PC-3 (cell line): ENCODE measurements at regions not wholly inside any gene's neighbourhood (a gene's known extent, or its start where the extent isn't known, plus 50 kb on each side); places are given as distances from the start of the nearest gene placed in this dataset.

Source experiments
- ATAC-seq: fragments of 200-7000 bp; cut with Tn5 transposase; 2 replicates; pipeline ENCODE4 v1.9.1; 2020; ENCODE audit warnings: mild to moderate bottlenecking, moderate library complexity
- BruUV-seq: library from RNA; stranded (reverse); fragments of 400-500 nt; replicated peaks from 2 replicates; lab custom pipeline; 2021; lab: Mats Ljungman, UMichigan
- CTCF ChIA-PET: fragments of 300-600 bp; sonication (Branson Sonifier 250); formaldehyde crosslinking; loops from one replicate; lab custom pipeline; 2022; ENCODE audit warnings: antibody characterized with exemption; lab: Charles Lee
- POLR2A ChIA-PET: fragments of 300-600 bp; sonication (Branson Sonifier 250); formaldehyde crosslinking; loops from one replicate; lab custom pipeline; 2022; ENCODE audit warnings: antibody characterized with exemption; ENCODE audit not compliant: unreplicated experiment; lab: Charles Lee
- DNase-seq: peaks from one replicate; pipeline ENCODE4 v3.0.0-alpha.2; 2015
- H2AFZ ChIP-seq: fragments of 300-600 bp; sonication (generic); 2 replicates; pipeline ENCODE4 v1.6.0; 2016; ENCODE audit warnings: antibody characterized with exemption, low read length
- H3F3A ChIP-seq: fragments of 300-600 bp; sonication (generic); one replicate; pipeline ENCODE4 v1.6.0; 2017; ENCODE audit warnings: antibody characterized with exemption, low read length, control low read depth, mild to moderate bottlenecking; ENCODE audit not compliant: unreplicated experiment
- H3K27ac ChIP-seq: fragments of 300-600 bp; sonication (generic); 2 replicates; pipeline ENCODE4 v1.5.1; 2016; ENCODE audit warnings: mild to moderate bottlenecking, low read length
- H3K27me3 ChIP-seq: fragments of 300-600 bp; sonication (generic); 2 replicates; pipeline ENCODE4 v1.6.1; 2016; ENCODE audit warnings: low read length, mixed read lengths
- H3K36me3 ChIP-seq: fragments of 300-600 bp; sonication (generic); 2 replicates; pipeline ENCODE4 v1.6.1; 2016; ENCODE audit warnings: low read depth, mixed run types, low read length, mixed read lengths
- H3K4me1 ChIP-seq: fragments of 300-600 bp; sonication (generic); 2 replicates; pipeline ENCODE4 v1.5.1; 2016; ENCODE audit warnings: low read length; ENCODE audit not compliant: insufficient read depth
- H3K4me2 ChIP-seq: fragments of 300-600 bp; sonication (generic); 2 replicates; pipeline ENCODE4 v1.6.0; 2016; ENCODE audit warnings: low read length
- H3K4me3 ChIP-seq: fragments of 300-600 bp; sonication (generic); 2 replicates; pipeline ENCODE4 v1.5.1; 2016; ENCODE audit warnings: mild to moderate bottlenecking, low read length, mixed read lengths
- H3K79me2 ChIP-seq: fragments of 300-600 bp; sonication (generic); 2 replicates; pipeline ENCODE4 v1.6.1; 2017; ENCODE audit warnings: low read length, mixed read lengths
- H3K9ac ChIP-seq: fragments of 300-600 bp; sonication (generic); 2 replicates; pipeline ENCODE4 v1.6.0; 2016; ENCODE audit warnings: mild to moderate bottlenecking, low read length
- H3K9me2 ChIP-seq: fragments of 300-600 bp; sonication (generic); replicated peaks from 2 replicates; pipeline ENCODE4 v1.6.1; 2016; ENCODE audit warnings: mixed run types, low read length, mixed read lengths
- H3K9me3 ChIP-seq: fragments of 300-600 bp; sonication (generic); 2 replicates; pipeline ENCODE4 v1.6.1; 2016; ENCODE audit warnings: low read length, mixed read lengths
- H4K20me1 ChIP-seq: fragments of 300-600 bp; sonication (generic); 2 replicates; pipeline ENCODE4 v1.6.1; 2016; ENCODE audit warnings: low read length, mixed read lengths
- CTCF ChIP-seq: fragments of 300-600 bp; sonication (generic); conservative IDR thresholded peaks from 2 replicates; pipeline ENCODE4 v1.5.1; 2017; ENCODE audit warnings: antibody characterized with exemption, low read depth, mild to moderate bottlenecking, low read length
- EZH2 ChIP-seq: fragments of 300-600 bp; sonication (generic); IDR thresholded peaks from one replicate; pipeline ENCODE4 v1.6.1; 2017; ENCODE audit warnings: antibody characterized with exemption, mild to moderate bottlenecking, low read length; ENCODE audit not compliant: unreplicated experiment
- EZH2phosphoT487 ChIP-seq: fragments of 300-600 bp; sonication (generic); IDR thresholded peaks from 2 replicates; pipeline ENCODE4 v1.6.1; 2018; ENCODE audit warnings: mild to moderate bottlenecking, antibody characterized with exemption, low read length, borderline replicate concordance
- intact Hi-C: fragments of 100-400 bp; cut with micrococcal nuclease; formaldehyde crosslinking; loops from 2 replicates; pipeline ENCODE4 v1.9.0; 2023

GRCh38 chr3:168859574-168859973, 763.9 kb upstream of the GOLIM4 start:
- BruUV-seq, result no TSS peak
- Histone ChIP-seq H2AFZ (no peak overlapping the region), H3K4me2 (no peak overlapping the region), H3K27me3 (no peaks in the 10 kb centered on the region), H3K79me2 (no peaks in the 10 kb centered on the region), H3K9me3 (no peaks in the 10 kb centered on the region), H4K20me1 (no peaks in the 10 kb centered on the region), H3K36me3 (no peaks in the 10 kb centered on the region), H3K9me2 (no peaks in the 10 kb centered on the region), H3K4me1 (no peaks in the 10 kb centered on the region), H3F3A (no peaks in the 10 kb centered on the region), H3K9ac (no peak overlapping the region), H3K4me3 (no peak overlapping the region), H3K27ac (no peak overlapping the region)
- ChIA-PET CTCF (no interaction called here), POLR2A (no interaction called here)
- TF ChIP-seq EZH2 (no peak), EZH2phosphoT487 (no peak), CTCF (no peak)
- intact Hi-C loops, result no loop called here
- ATAC-seq, result no peak
- no peak for DNase-seq

DNA sequence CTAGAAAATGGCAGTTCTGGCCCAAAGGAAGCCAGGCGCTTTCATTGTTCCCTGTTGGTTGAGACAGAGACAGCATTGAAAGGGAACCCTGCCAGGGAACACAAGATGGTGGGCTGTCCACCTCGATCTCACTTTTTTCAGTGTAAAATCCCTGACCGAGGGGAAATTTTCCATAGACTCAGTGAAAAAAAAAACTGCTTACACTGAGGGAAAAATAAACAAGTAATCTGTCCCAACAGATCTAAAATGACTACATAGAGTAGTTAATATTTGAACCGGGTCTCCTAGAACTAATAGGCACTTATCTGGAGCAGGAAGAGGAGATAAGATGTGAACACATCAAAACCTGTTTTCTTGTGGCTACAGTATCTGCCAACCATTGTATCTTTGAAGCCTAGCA, 763.4 kb upstream of the GOLIM4 start:
- H3K27me3 ChIP-seq, result no peaks in the 10 kb centered on the region
- CTCF ChIA-PET, result no interaction called here
- no peaks in the 10 kb centered on the region for H3K36me3 ChIP-seq
- no peak overlapping the region for H3K9ac ChIP-seq
- H3F3A ChIP-seq, result no peaks in the 10 kb centered on the region
- no peak overlapping the region for H3K27ac ChIP-seq
- H2AFZ ChIP-seq, result no peak overlapping the region
- BruUV-seq, result no TSS peak
- no peak for ATAC-seq
- H3K9me3 ChIP-seq, result no peaks in the 10 kb centered on the region
- H3K4me1 ChIP-seq, result no peaks in the 10 kb centered on the region
- intact Hi-C loops, result no loop called here
- H4K20me1 ChIP-seq, result no peaks in the 10 kb centered on the region
- no peaks in the 10 kb centered on the region for H3K79me2 ChIP-seq
- H3K4me2 ChIP-seq, result no peak overlapping the region
- DNase-seq, result no peak
- TF ChIP-seq EZH2 (no peak), EZH2phosphoT487 (no peak), CTCF (no peak)
- H3K4me3 ChIP-seq, result no peak overlapping the region
- no peaks in the 10 kb centered on the region for H3K9me2 ChIP-seq
- POLR2A ChIA-PET, result interaction anchor here (0.7 kb wide), 1 partner anchor 357 kb away, joined by 3 read pairs; no protein-coding TSS in a partner anchor

DNA sequence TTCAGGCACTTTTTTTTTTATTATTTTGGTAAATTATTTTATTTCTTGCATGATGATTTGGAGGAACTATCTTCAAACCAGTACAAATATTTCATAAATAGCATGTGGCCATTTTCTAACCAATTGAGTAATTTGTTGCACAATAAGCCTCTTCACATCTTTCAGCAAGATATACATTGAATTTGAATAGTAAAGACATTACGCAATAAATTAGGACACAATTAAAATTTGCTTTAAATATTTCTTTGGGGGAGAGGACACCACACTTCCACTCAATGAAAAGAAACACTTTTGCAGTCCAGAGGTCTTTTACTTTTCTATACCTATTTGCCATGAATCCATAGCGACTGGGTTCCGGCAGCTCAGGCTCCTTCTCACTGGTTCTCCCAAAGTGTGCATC, 762.6 kb upstream of the GOLIM4 start:
- ChIA-PET POLR2A (interaction anchor here (0.7 kb wide), 1 partner anchor 357 kb away, joined by 3 read pairs; no protein-coding TSS in a partner anchor), CTCF (no interaction called here)
- no peaks in the 10 kb centered on the region for H3K9me2 ChIP-seq
- H3K9me3 ChIP-seq, result no peaks in the 10 kb centered on the region
- H4K20me1 ChIP-seq, result no peaks in the 10 kb centered on the region
- no peaks in the 10 kb centered on the region for H3K36me3 ChIP-seq
- no peak for DNase-seq
- ATAC-seq, result no peak
- H3K79me2 ChIP-seq, result no peaks in the 10 kb centered on the region
- no TSS peak for BruUV-seq
- no peaks in the 10 kb centered on the region for H3K4me1 ChIP-seq
- TF ChIP-seq CTCF, result no peak
- no peak for TF ChIP-seq EZH2phosphoT487
- no peak for TF ChIP-seq EZH2
- no peak overlapping the region for H3K4me2 ChIP-seq
- H2AFZ ChIP-seq, result no peak overlapping the region
- H3F3A ChIP-seq, result no peaks in the 10 kb centered on the region
- no peak overlapping the region for H3K9ac ChIP-seq
- H3K4me3 ChIP-seq, result no peak overlapping the region
- no peak overlapping the region for H3K27ac ChIP-seq
- H3K27me3 ChIP-seq, result no peaks in the 10 kb centered on the region
- intact Hi-C loops, result no loop called here
